ENCODE measurements at regions not wholly inside any gene's neighbourhood (a gene's known extent, or its start where the extent isn't known, plus 50 kb on each side); places are given as distances from the start of the nearest gene placed in this dataset.

DNA sequence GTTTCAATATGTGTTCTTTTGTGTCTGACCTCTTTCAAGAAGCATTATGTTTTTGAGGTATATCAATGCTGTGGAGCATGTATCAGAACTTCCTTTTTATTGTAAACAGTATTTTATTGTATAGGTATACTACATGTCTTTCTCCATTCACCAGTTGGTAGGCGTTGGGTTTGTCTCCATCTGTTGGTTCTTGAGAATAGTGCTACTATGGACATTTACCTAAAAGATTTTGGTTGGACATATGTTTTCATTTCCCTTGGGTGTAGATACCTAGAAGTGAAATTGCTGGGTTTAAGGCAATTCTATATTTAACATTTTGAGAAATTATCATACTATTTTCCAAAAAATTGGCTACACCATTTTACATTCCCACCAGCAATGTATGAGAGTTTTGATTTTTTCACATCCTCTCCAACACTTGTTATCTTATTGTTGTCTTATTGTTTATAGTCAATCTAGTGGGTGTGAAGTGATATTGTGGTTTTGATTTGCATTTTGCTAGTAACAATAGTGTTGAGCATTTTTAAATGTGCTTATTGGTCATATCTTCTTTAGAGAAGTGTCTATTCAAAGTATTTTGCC, 409.2 kb downstream of the IPO8 start:
- TF ChIP-seq, protein P1, sequence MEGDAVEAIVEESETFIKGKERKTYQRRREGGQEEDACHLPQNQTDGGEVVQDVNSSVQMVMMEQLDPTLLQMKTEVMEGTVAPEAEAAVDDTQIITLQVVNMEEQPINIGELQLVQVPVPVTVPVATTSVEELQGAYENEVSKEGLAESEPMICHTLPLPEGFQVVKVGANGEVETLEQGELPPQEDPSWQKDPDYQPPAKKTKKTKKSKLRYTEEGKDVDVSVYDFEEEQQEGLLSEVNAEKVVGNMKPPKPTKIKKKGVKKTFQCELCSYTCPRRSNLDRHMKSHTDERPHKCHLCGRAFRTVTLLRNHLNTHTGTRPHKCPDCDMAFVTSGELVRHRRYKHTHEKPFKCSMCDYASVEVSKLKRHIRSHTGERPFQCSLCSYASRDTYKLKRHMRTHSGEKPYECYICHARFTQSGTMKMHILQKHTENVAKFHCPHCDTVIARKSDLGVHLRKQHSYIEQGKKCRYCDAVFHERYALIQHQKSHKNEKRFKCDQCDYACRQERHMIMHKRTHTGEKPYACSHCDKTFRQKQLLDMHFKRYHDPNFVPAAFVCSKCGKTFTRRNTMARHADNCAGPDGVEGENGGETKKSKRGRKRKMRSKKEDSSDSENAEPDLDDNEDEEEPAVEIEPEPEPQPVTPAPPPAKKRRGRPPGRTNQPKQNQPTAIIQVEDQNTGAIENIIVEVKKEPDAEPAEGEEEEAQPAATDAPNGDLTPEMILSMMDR (IDR thresholded peaks at IDR 0.05), result peak in 2 of 3 experiments; percentile 40 to 46
- TF ChIP-seq POLR2A (IDR thresholded peaks at IDR 0.05), result no peak

All from testis (tissue), 2 donors.